ENCODE measurements at regions not wholly inside any gene's neighbourhood (a gene's known extent, or its start where the extent isn't known, plus 50 kb on each side); places are given as distances from the start of the nearest gene placed in this dataset.

DNA sequence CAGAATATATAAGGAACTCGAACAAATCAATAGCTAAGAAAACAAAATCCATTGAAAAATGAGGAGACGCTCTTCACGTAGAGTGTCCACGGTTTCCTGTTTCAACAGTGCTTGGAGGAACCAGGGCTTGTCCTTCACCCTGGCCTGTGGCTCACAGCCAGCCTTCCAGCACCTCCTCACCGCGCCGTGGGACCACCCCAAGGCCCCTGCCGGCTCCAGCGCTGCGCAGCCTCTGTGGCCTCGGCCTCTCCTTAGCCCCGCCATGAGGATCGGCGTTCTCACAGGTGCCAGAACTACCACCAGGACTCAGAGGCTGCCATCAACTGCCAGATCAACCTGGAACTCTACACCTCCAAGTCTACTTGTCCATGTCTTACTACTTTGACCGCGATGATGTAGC, 52.5 kb upstream of the CTSO start:
- Histone ChIP-seq H3K4me3 (no peak overlapping the region), H3K4me1 (no peaks in the 10 kb centered on the region), H3K27ac (no peak overlapping the region), H3K9me3 (no peaks in the 10 kb centered on the region), H3K27me3 (no peaks in the 10 kb centered on the region), H3K36me3 (no peaks in the 10 kb centered on the region)
- in situ Hi-C loops (cut with MboI; ENCODE audit: low sequenced_read_pairs in 4 of 4) (no loop called here), intact Hi-C loops (cut with DNase I; ENCODE audit: low total_unique reads) (no loop called here)
- no peak for ATAC-seq
- DNase-seq = no peak
- TF ChIP-seq POLR2A (IDR thresholded peaks at IDR 0.05) = no peak
- TF ChIP-seq, protein P1, sequence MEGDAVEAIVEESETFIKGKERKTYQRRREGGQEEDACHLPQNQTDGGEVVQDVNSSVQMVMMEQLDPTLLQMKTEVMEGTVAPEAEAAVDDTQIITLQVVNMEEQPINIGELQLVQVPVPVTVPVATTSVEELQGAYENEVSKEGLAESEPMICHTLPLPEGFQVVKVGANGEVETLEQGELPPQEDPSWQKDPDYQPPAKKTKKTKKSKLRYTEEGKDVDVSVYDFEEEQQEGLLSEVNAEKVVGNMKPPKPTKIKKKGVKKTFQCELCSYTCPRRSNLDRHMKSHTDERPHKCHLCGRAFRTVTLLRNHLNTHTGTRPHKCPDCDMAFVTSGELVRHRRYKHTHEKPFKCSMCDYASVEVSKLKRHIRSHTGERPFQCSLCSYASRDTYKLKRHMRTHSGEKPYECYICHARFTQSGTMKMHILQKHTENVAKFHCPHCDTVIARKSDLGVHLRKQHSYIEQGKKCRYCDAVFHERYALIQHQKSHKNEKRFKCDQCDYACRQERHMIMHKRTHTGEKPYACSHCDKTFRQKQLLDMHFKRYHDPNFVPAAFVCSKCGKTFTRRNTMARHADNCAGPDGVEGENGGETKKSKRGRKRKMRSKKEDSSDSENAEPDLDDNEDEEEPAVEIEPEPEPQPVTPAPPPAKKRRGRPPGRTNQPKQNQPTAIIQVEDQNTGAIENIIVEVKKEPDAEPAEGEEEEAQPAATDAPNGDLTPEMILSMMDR (IDR thresholded peaks at IDR 0.05 in 4 of 5, conservative IDR thresholded peaks at IDR 0.05 in 1 of 5) = no peak

All from gastrocnemius medialis (tissue), 4 donors.